ENCODE measurements at regions not wholly inside any gene's neighbourhood (a gene's known extent, or its start where the extent isn't known, plus 50 kb on each side); places are given as distances from the start of the nearest gene placed in this dataset.
"Not testable (repeated sequence)": the region's sequence is repeated elsewhere in the genome, so short reads cannot be mapped to it uniquely, and the experiment has no call there.

- DNase-seq = not testable (repeated sequence)
Measured at GRCh38 chr1:228681076-228681565, 54.2 kb upstream of the RHOU start.

GRCh38 chr1:228683428-228683827 lies 51.9 kb upstream of the RHOU start:
- DNase-seq = no peak

- DNase-seq = no peak
Measured at GRCh38 chr1:228684607-228685006, 50.7 kb upstream of the RHOU start.

- no peak for DNase-seq
Measured at GRCh38 chr1:228685081-228685660, 50.1 kb upstream of the RHOU start.

Measured in CD4-positive, alpha-beta T cell treated with Interleukin-10 for 1 hour (primary cell).